ENCODE measurements at regions not wholly inside any gene's neighbourhood (a gene's known extent, or its start where the extent isn't known, plus 50 kb on each side); places are given as distances from the start of the nearest gene placed in this dataset.

DNA sequence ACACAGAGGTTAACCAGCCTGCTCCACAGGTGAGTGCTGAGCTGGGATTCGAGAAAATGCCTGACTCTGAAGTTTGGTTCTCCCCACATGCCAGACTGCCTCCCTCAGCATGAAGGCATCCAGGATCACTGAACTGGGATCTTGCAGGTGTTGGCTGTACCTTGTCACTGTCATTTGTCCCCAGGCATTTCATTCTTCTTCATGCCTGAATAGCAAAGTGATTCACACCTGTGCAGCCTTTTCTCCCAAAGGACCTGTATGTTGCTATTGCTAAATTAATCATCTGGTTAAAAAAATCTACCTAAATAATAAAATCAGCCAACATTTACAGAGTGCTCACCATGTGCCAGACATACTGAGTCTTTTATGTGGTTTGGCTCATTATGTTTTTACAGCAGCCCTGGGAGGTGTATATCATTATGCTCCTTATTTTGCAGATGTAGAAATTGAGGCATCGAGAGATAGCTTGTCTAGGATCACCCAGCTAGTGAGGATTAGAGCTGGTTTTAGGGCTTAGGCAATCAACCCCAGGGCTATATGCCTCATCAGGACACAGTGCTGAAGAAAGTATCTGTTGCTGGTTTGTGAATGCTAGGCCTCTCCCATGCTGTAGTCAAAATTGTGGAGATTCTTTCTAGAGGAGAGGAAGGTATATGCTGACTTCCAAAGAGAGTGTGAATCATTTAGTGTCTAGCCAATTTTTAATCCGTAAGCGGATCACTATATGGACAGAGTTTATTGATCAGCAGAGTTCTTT lies 204.4 kb downstream of the HIPK3 start:
- peak; percentile 35 for DNase-seq (ENCODE audit: low read depth)
- no peak overlapping the region for H3K4me3 ChIP-seq (ENCODE audit: low read length)
- H3K27me3 ChIP-seq (replicated peaks; ENCODE audit: control insufficient read depth, insufficient read depth, low read length) = no peaks in the 10 kb centered on the region
- no peaks in the 10 kb centered on the region for H3K4me1 ChIP-seq (ENCODE audit: control insufficient read depth, insufficient read depth, low read length)
- no peak overlapping the region for H3K9ac ChIP-seq (ENCODE audit: low read length)
- no peaks in the 10 kb centered on the region for H3K36me3 ChIP-seq (ENCODE audit: control insufficient read depth, insufficient read depth, low read length, severe bottlenecking)
- H3K9me3 ChIP-seq (ENCODE audit: control insufficient read depth, low read length) = no peaks in the 10 kb centered on the region

- no peak overlapping the region for H3K4me3 ChIP-seq (ENCODE audit: low read length)
- no peaks in the 10 kb centered on the region for H3K9me3 ChIP-seq (ENCODE audit: control insufficient read depth, low read length)
- H3K4me1 ChIP-seq (ENCODE audit: control insufficient read depth, insufficient read depth, low read length) = peaks cover 5% of the 10 kb centered on the region
- no peak overlapping the region for H3K9ac ChIP-seq (ENCODE audit: low read length)
- H3K27me3 ChIP-seq (replicated peaks; ENCODE audit: control insufficient read depth, insufficient read depth, low read length) = no peaks in the 10 kb centered on the region
- H3K36me3 ChIP-seq (ENCODE audit: control insufficient read depth, insufficient read depth, low read length, severe bottlenecking) = no peaks in the 10 kb centered on the region
- DNase-seq (ENCODE audit: low read depth) = no peak
Measured at GRCh38 chr11:33457948-33458347, 200.8 kb downstream of the HIPK3 start.

- no peak overlapping the region for H3K4me3 ChIP-seq (ENCODE audit: low read length)
- peaks cover 11% of the 10 kb centered on the region for H3K4me1 ChIP-seq (ENCODE audit: control insufficient read depth, insufficient read depth, low read length)
- no peak overlapping the region for H3K9ac ChIP-seq (ENCODE audit: low read length)
- no peaks in the 10 kb centered on the region for H3K9me3 ChIP-seq (ENCODE audit: control insufficient read depth, low read length)
- H3K36me3 ChIP-seq (ENCODE audit: control insufficient read depth, insufficient read depth, low read length, severe bottlenecking) = no peaks in the 10 kb centered on the region
- no peak for DNase-seq (ENCODE audit: low read depth)
- no peaks in the 10 kb centered on the region for H3K27me3 ChIP-seq (replicated peaks; ENCODE audit: control insufficient read depth, insufficient read depth, low read length)
Measured at GRCh38 chr11:33455867-33456463, 198.8 kb downstream of the HIPK3 start.

DNA sequence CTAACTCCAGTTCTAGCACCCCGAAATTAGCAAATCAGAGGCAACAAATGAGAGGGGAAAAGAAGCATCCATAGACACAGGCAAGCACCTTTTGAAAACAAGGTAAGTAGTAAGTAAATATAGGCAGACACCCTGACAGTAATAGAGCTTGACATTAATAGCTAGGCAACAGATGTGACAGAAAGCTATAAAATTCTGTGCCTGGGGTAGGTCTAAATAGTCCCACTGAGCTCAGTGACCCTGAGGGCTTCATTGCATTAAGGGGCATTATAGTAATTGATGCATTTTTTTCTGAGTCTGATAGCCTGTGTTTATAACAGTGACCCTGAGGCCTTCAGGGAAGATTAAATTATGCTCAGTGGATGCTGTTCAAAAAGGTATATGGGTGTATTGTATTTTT lies 197.1 kb downstream of the HIPK3 start:
- no peaks in the 10 kb centered on the region for H3K9me3 ChIP-seq (ENCODE audit: control insufficient read depth, low read length)
- H3K36me3 ChIP-seq (ENCODE audit: control insufficient read depth, insufficient read depth, low read length, severe bottlenecking) = no peaks in the 10 kb centered on the region
- no peak overlapping the region for H3K9ac ChIP-seq (ENCODE audit: low read length)
- H3K4me3 ChIP-seq (ENCODE audit: low read length) = no peak overlapping the region
- no peaks in the 10 kb centered on the region for H3K27me3 ChIP-seq (replicated peaks; ENCODE audit: control insufficient read depth, insufficient read depth, low read length)
- H3K4me1 ChIP-seq (ENCODE audit: control insufficient read depth, insufficient read depth, low read length) = peaks cover 20% of the 10 kb centered on the region
- DNase-seq (ENCODE audit: low read depth) = no peak

- DNase-seq (ENCODE audit: low read depth) = peak; percentile 86
- H3K27me3 ChIP-seq (replicated peaks; ENCODE audit: control insufficient read depth, insufficient read depth, low read length) = no peaks in the 10 kb centered on the region
- H3K36me3 ChIP-seq (ENCODE audit: control insufficient read depth, insufficient read depth, low read length, severe bottlenecking) = no peaks in the 10 kb centered on the region
- no peaks in the 10 kb centered on the region for H3K9me3 ChIP-seq (ENCODE audit: control insufficient read depth, low read length)
- H3K4me1 ChIP-seq (ENCODE audit: control insufficient read depth, insufficient read depth, low read length) = peaks cover 24% of the 10 kb centered on the region
- H3K9ac ChIP-seq (ENCODE audit: low read length) = peak overlapping the region; percentile 31
- H3K4me3 ChIP-seq (ENCODE audit: low read length) = no peak overlapping the region
Measured at GRCh38 chr11:33452836-33453624, 195.8 kb downstream of the HIPK3 start.

DNA sequence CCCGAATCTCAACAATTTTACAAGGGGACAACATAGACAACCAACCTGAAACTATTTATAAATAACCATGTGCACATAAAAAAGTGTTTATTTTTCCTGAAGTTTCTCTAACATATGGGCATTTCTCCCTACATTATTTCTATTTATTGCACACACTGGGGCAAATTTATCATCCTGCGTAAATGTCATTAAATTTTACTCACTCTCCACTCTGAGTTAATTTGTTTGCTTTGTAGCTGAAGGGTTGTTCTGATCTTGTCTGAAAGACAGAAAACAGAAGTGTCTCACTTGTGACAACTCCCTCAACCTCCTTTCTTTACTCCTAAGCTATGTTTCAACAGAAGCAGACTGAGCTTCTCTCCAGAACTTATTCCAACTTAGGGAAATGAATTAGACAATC lies 194.2 kb downstream of the HIPK3 start:
- Histone ChIP-seq H3K9me3 (ENCODE audit: control insufficient read depth, low read length) (no peaks in the 10 kb centered on the region), H3K9ac (ENCODE audit: low read length) (no peak overlapping the region), H3K4me1 (ENCODE audit: control insufficient read depth, insufficient read depth, low read length) (peaks cover 28% of the 10 kb centered on the region), H3K27me3 (replicated peaks; ENCODE audit: control insufficient read depth, insufficient read depth, low read length) (no peaks in the 10 kb centered on the region), H3K36me3 (ENCODE audit: control insufficient read depth, insufficient read depth, low read length, severe bottlenecking) (no peaks in the 10 kb centered on the region), H3K4me3 (ENCODE audit: low read length) (no peak overlapping the region)
- no peak for DNase-seq (ENCODE audit: low read depth)

DNA sequence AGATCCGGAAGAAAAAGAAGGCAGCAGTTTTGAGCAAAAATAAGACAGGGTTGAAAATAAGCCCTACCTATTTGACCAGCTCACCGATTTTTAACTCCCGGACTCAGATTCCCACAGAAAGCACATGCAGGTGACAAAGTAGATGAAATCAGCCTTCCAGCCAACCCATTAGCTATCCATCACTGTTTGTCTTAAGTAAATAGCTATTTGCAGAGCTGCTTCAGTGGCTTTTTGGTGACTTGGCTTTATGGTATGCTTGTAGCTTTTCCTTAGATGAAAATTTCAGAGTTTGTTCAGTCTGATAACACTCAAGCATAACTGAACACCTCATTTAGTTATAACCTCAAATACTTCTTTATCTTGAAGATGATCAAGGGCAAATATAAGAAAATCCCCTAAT lies 192.6 kb downstream of the HIPK3 start:
- Histone ChIP-seq H3K9ac (ENCODE audit: low read length) (no peak overlapping the region), H3K36me3 (ENCODE audit: control insufficient read depth, insufficient read depth, low read length, severe bottlenecking) (no peaks in the 10 kb centered on the region), H3K4me1 (ENCODE audit: control insufficient read depth, insufficient read depth, low read length) (peaks cover 40% of the 10 kb centered on the region), H3K27me3 (replicated peaks; ENCODE audit: control insufficient read depth, insufficient read depth, low read length) (no peaks in the 10 kb centered on the region), H3K4me3 (ENCODE audit: low read length) (no peak overlapping the region), H3K9me3 (ENCODE audit: control insufficient read depth, low read length) (no peaks in the 10 kb centered on the region)
- DNase-seq (ENCODE audit: low read depth) = peak; percentile 30

DNA sequence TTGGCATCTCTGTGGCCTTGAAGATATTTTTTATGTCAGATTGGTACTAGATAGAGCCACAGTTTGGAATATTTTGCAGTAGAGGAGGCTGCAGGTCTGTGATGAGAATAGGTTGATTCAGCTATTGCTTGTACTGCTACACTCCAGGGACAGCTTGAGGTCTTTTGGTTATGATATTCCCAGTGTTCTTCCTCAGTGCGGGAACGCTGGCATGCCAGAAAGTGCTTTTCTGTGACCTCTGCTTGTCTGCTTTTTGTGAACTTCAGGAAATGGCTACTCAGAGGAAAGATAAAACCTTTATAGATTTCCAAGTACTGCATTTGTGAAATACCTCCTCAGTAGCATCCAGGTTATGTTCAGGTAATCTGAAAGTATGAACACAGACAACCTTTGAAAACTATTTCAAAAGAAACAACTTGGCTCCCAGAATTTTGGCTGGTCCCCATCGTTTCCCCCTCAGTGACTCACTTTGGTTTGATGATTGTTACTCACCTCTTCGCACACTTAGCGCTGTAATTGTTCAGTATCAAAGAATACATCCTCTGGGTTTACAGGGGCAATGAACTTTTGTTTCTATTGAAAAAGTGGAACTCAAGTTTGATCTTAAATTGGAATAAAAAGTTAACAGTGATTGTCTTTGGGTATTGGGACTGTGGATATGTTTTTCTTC lies 191.4 kb downstream of the HIPK3 start:
- H3K4me1 ChIP-seq (ENCODE audit: control insufficient read depth, insufficient read depth, low read length) = peaks cover 43% of the 10 kb centered on the region
- DNase-seq (ENCODE audit: low read depth) = no peak
- H3K4me3 ChIP-seq (ENCODE audit: low read length) = no peak overlapping the region
- no peaks in the 10 kb centered on the region for H3K27me3 ChIP-seq (replicated peaks; ENCODE audit: control insufficient read depth, insufficient read depth, low read length)
- no peaks in the 10 kb centered on the region for H3K36me3 ChIP-seq (ENCODE audit: control insufficient read depth, insufficient read depth, low read length, severe bottlenecking)
- H3K9ac ChIP-seq (ENCODE audit: low read length) = no peak overlapping the region
- no peaks in the 10 kb centered on the region for H3K9me3 ChIP-seq (ENCODE audit: control insufficient read depth, low read length)

DNA sequence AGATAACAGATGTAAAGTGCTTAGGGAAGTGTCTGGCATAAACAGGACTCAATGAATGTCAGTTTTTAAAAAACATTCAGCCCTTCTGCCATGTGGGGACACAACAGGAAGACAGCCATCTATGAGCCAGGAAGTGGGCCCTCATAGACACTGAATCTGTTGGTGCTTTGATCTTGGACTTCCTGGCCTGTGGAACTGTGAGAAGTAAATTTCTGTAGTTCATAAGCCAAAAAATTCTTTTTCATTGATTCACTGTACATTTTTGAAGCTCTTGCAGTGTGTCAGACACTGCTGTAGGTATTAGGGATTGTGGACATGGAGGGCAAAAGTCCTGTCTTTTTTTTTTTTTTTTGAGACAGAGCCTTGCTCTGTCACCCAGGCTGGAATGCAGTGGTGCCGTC lies 188.6 kb downstream of the HIPK3 start:
- DNase-seq (ENCODE audit: low read depth) = no peak
- Histone ChIP-seq H3K36me3 (ENCODE audit: control insufficient read depth, insufficient read depth, low read length, severe bottlenecking) (no peaks in the 10 kb centered on the region), H3K9ac (ENCODE audit: low read length) (no peak overlapping the region), H3K27me3 (replicated peaks; ENCODE audit: control insufficient read depth, insufficient read depth, low read length) (no peaks in the 10 kb centered on the region), H3K4me1 (ENCODE audit: control insufficient read depth, insufficient read depth, low read length) (peaks cover 32% of the 10 kb centered on the region), H3K4me3 (ENCODE audit: low read length) (no peak overlapping the region), H3K9me3 (ENCODE audit: control insufficient read depth, low read length) (no peaks in the 10 kb centered on the region)

GRCh38 chr11:33444835-33445594 lies 187.8 kb downstream of the HIPK3 start:
- DNase-seq (ENCODE audit: low read depth) = no peak
- H3K9ac ChIP-seq (ENCODE audit: low read length) = no peak overlapping the region
- H3K36me3 ChIP-seq (ENCODE audit: control insufficient read depth, insufficient read depth, low read length, severe bottlenecking) = no peaks in the 10 kb centered on the region
- no peaks in the 10 kb centered on the region for H3K27me3 ChIP-seq (replicated peaks; ENCODE audit: control insufficient read depth, insufficient read depth, low read length)
- no peaks in the 10 kb centered on the region for H3K9me3 ChIP-seq (ENCODE audit: control insufficient read depth, low read length)
- H3K4me1 ChIP-seq (ENCODE audit: control insufficient read depth, insufficient read depth, low read length) = peaks cover 31% of the 10 kb centered on the region
- no peak overlapping the region for H3K4me3 ChIP-seq (ENCODE audit: low read length)

All from adipocyte (in vitro differentiated cells).